ENCODE measurements at regions not wholly inside any gene's neighbourhood (a gene's known extent, or its start where the extent isn't known, plus 50 kb on each side); places are given as distances from the start of the nearest gene placed in this dataset.

GRCh38 chr12:25025260-25025659 is 76.4 kb upstream of the BCAT1 start (continued):
- no peak for TF ChIP-seq MAFK (conservative IDR thresholded peaks at IDR 0.05 in 1 of 2, IDR thresholded peaks at IDR 0.05 in 1 of 2; ENCODE audit: low read length in 2 of 2)
- TF ChIP-seq, protein P1, sequence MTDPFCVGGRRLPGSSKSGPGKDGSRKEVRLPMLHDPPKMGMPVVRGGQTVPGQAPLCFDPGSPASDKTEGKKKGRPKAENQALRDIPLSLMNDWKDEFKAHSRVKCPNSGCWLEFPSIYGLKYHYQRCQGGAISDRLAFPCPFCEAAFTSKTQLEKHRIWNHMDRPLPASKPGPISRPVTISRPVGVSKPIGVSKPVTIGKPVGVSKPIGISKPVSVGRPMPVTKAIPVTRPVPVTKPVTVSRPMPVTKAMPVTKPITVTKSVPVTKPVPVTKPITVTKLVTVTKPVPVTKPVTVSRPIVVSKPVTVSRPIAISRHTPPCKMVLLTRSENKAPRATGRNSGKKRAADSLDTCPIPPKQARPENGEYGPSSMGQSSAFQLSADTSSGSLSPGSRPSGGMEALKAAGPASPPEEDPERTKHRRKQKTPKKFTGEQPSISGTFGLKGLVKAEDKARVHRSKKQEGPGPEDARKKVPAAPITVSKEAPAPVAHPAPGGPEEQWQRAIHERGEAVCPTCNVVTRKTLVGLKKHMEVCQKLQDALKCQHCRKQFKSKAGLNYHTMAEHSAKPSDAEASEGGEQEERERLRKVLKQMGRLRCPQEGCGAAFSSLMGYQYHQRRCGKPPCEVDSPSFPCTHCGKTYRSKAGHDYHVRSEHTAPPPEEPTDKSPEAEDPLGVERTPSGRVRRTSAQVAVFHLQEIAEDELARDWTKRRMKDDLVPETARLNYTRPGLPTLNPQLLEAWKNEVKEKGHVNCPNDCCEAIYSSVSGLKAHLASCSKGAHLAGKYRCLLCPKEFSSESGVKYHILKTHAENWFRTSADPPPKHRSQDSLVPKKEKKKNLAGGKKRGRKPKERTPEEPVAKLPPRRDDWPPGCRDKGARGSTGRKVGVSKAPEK (CRISPR knock-in tag; IDR thresholded peaks at IDR 0.05; ENCODE audit: borderline replicate concordance): no peak
- no peak for TF ChIP-seq ZNF839 (CRISPR knock-in tag; IDR thresholded peaks at IDR 0.05; ENCODE audit: borderline replicate concordance)
- no peak for TF ChIP-seq AHDC1 (CRISPR knock-in tag; IDR thresholded peaks at IDR 0.05; ENCODE audit: borderline replicate concordance)

- no peaks in the 10 kb centered on the region for H4K20me1 ChIP-seq (ENCODE audit: insufficient read depth, low read length)
- H3K4me1 ChIP-seq (ENCODE audit: insufficient read depth, low read length): no peaks in the 10 kb centered on the region
- POLR2A ChIA-PET: no interaction called here
- H2AFZ ChIP-seq (ENCODE audit: low read length): no peak overlapping the region
- no TSS peak for BruUV-seq (replicated peaks)
- in situ Hi-C loops (cut with HindIII; ENCODE audit: extremely low pct_ligation_motif_present, low pct_unique_long_range_greater_than_20kb) (no loop called here), intact Hi-C loops (cut with micrococcal nuclease; ENCODE audit: unreplicated experiment) (no loop called here)
- H3K27me3 ChIP-seq (ENCODE audit: control insufficient read depth in 1 of 2, insufficient read depth in 2 of 2, low read length in 2 of 2): no peaks in the 10 kb centered on the region; a peak in 1 of 5 replicates
- CTCF ChIA-PET (ENCODE audit: low intra/inter-chr PET ratio, low total read pairs): no interaction called here
- no peak for DNase-seq (ENCODE audit: low spot score)
- H3K27ac ChIP-seq (ENCODE audit: extremely low read length, insufficient read depth, low read length): no peak overlapping the region
- FAIRE-seq: no peak
- no peak overlapping the region for H3K4me3 ChIP-seq (replicated peaks in 1 of 3; ENCODE audit: insufficient read depth in 1 of 3, low read depth in 2 of 3, low read length in 3 of 3)
- H3K36me3 ChIP-seq (replicated peaks in 1 of 2; ENCODE audit: control insufficient read depth in 1 of 2, insufficient read depth in 2 of 2, low read length in 2 of 2): no peaks in the 10 kb centered on the region
- H3K9me3 ChIP-seq (ENCODE audit: low read length): no peaks in the 10 kb centered on the region
- WGBS (ENCODE audit: low lambda C conversion rate): 2% methylated on average over 4 of the region's 4 CpGs
- H3K4me2 ChIP-seq (ENCODE audit: low read depth, low read length): no peak overlapping the region
- H3K79me2 ChIP-seq (ENCODE audit: insufficient read depth, low read length): no peaks in the 10 kb centered on the region
- no peak for ATAC-seq
- H3K9ac ChIP-seq (ENCODE audit: insufficient read depth, low read depth, low read length): no peak overlapping the region
- TF ChIP-seq, protein P2, sequence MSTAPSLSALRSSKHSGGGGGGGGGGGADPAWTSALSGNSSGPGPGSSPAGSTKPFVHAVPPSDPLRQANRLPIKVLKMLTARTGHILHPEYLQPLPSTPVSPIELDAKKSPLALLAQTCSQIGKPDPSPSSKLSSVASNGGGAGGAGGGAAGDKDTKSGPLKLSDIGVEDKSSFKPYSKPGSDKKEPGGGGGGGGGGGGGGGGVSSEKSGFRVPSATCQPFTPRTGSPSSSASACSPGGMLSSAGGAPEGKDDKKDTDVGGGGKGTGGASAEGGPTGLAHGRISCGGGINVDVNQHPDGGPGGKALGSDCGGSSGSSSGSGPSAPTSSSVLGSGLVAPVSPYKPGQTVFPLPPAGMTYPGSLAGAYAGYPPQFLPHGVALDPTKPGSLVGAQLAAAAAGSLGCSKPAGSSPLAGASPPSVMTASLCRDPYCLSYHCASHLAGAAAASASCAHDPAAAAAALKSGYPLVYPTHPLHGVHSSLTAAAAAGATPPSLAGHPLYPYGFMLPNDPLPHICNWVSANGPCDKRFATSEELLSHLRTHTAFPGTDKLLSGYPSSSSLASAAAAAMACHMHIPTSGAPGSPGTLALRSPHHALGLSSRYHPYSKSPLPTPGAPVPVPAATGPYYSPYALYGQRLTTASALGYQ (CRISPR knock-in tag; IDR thresholded peaks at IDR 0.05): no peak
- TF ChIP-seq ISL2 (CRISPR knock-in tag; IDR thresholded peaks at IDR 0.05) (no peak), CREM (IDR thresholded peaks at IDR 0.05) (no peak), CREM (CRISPR knock-in tag; IDR thresholded peaks at IDR 0.05) (no peak), NAIF1 (CRISPR knock-in tag; IDR thresholded peaks at IDR 0.05; ENCODE audit: borderline replicate concordance) (no peak), GLMP (CRISPR knock-in tag; IDR thresholded peaks at IDR 0.05; ENCODE audit: borderline replicate concordance) (no peak), ZSCAN25 (CRISPR knock-in tag; IDR thresholded peaks at IDR 0.05) (no peak), CCDC6 (CRISPR knock-in tag; IDR thresholded peaks at IDR 0.05) (no peak)
Observed at GRCh38 chr12:25023808-25024207, 74.9 kb upstream of the BCAT1 start.

Data from HepG2 (cell line).